GM18858 (cell line): ENCODE measurements at regions not wholly inside any gene's neighbourhood (a gene's known extent, or its start where the extent isn't known, plus 50 kb on each side); places are given as distances from the start of the nearest gene placed in this dataset.
"Not testable (repeated sequence)": the region's sequence is repeated elsewhere in the genome, so short reads cannot be mapped to it uniquely, and the experiment has no call there.

ENCODE experiments used
- ATAC-seq: cut with Tn5 transposase; IDR thresholded peaks from one replicate; pipeline ENCODE4 v1.9.1; 2021; ENCODE audit not compliant: unreplicated experiment

DNA sequence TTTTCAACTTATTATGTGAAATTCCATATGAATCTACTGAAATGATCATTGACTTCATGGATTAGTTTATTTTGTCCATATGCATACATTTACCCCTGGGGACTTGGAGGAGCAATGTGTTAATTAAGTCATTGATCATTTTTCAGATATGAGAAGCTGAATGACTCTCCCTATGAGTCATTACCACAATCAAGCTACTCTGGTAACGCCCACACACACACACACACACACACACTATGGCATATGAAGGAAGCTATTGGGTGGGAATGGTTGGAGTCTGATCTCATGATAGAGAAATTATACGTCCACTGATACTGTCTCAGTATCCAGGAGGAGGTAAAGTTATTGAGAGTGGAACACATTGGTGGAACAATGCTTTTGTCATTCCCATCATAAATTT, 528.9 kb downstream of the AGTPBP1 start:
- no peak for ATAC-seq

DNA sequence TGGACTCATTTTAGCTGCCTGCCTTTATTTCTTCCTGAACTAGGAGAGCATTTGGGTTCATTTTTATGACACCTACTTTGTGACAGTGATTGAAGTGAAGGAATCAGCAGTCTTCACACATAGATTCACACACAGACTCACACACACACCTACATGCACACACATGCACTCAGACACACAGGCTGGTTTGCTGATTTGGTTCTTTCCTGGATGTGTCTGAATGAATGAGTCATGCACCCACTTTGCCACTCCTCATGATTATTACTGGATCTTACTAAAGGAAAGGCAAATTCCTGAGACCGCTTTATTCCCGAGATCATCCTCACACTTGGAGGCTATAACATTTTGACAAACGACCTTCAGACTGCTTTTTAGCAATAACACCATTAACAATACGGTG, 529.5 kb downstream of the AGTPBP1 start:
- ATAC-seq: no peak

DNA sequence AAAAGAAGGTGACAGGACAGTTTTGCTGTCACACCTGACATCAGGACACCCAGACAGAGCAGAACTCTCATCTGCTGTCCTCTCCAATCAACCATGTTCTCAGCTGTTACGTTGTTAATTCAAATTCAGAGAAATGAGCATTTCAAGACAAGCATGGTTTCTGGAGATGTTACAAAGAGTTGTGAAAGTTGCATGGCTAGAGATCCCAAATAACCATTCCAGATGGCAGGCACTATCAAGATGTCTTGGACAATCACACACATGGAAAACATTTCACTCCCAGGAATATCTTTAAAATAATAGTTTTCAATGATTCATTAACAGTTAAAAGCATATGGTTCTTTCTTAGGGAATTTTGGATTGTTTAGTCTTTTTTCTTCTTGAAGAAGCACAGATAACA, 533.1 kb downstream of the AGTPBP1 start:
- no peak for ATAC-seq

DNA sequence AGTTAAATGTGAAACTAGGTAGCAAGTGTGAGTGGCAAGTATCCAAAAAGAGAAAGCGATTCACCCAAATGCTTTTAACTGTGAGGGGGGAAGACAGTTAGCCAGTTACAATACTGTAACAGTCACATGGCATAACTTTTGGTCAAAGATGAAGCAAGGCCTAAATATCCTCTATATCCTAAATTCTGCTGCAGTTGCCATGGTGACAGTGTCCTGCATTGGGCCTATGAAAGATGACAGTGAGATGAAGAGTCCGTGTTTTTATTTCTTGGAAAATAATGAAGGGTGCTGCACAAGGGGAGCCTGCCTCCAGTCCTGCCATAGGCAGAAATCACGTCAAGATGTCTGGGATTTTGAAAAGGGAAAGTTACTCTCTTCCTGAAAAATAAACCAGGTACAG, 534.6 kb downstream of the NTRK2 start:
- ATAC-seq: no peak

DNA sequence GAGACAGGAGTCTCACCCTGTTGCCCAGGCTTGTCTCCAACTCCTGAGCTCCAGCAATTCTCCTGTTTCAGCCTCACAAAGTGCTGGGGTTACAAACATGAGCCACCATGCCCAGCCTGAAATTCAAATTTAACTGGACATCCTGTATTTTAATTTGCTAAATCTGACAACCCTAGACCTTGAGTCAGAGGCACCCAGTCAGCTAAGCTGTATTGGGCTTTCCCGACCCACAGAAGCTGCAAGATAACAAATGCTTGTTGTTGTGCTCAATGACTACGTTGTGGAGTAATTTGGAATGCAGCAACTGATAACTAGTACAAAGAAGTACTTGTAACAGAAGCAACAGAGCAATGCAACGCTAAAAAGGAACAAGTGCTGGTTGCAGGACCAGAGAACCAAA, 533.1 kb downstream of the NTRK2 start:
- no peak for ATAC-seq

DNA sequence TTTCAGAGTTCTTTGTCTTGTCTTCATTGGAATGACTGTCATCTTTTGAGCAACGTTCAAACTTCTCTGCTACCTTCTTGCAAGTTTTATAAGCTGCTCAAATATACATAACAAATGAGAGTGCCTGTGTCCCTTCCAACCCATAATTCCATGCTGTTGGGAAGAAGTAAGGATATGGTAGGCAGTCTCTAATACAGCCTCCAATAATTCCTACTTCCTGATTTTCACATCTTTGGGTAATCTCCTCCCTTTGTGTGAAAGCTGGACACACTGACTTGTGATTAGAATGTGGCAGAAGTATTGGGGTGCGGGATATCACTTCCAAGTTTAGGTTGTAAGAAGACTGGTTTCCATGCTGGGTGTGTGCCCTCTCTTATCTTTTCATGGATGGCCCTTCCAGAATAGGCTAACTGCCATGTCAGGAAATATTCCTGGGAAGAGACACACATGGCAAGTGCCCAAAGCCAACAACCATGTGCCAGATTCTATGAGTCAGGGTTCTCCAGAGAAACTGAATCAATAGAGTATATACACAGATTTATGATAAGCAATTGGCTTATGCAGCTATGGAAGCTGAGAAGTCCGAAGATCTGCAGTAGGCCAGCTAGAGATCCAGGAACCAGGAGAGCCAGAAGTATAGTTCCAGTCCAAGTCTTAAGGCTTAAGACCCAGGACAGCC, 531.3 kb downstream of the NTRK2 start:
- ATAC-seq: no peak

DNA sequence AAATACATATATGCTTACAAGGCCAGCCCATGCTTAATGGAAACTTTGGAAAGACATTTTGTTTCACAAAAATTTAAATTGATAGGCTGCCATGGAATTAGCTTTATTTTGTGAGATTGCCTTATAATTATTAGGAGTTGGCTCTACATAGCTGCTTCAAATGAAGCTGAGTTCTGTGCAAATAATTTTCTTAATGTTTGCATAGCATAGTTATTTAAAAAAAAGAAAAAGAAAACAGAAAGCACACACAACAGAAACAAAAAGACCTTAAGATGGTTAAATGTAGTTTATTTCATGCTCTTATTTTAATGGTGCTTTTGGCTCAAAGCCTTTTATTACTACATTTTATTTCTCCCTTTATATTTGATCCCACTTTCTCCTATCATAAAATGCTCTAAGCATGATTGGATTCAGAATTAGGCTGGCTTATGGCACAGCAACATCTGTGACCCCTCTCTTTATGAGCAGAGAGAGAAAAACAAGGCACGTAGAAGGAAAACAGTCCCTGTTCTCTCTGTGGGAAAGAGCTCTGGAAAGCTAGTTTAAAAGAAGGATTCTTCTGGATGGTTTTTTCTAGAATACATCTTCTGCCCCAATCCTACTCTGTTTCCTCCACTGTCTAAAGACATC, 530.5 kb downstream of the NTRK2 start:
- ATAC-seq: no peak

DNA sequence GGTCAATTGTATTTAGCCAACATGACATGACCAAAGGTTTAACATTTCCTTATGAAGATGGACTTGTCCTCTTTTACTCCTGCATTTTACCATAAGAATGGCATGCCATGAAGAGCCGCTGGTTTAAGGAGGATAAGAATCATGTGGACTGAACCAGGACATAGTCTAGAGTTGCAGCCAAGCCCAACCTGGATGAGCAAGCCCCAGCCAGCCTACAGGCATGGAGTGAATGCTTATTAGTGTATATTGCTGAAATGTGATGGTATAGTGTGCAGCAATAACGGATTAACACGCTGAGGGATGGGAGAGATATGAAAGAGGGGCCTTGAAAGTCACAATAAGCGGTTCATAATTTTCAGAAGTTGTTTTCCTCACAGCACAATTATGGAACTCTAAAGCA, 523.2 kb downstream of the NTRK2 start:
- ATAC-seq: no peak

DNA sequence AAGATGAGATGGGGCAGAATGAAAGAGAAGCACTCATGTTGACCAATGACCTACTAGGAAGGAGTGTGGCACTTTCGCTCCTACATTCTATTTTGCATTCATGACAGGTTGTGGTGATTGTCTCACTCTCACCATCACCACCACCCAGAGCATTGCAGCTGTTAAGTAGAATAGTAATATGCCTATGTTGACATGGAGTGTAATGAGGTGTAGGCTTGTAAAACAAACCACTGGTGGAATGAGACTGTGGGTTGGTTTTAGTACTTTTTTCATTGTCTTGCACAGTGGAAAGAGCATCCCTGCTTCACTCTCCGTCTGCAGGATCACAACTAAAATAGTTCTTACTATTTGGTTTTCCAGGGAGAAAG, 516.7 kb downstream of the NTRK2 start:
- ATAC-seq: no peak

DNA sequence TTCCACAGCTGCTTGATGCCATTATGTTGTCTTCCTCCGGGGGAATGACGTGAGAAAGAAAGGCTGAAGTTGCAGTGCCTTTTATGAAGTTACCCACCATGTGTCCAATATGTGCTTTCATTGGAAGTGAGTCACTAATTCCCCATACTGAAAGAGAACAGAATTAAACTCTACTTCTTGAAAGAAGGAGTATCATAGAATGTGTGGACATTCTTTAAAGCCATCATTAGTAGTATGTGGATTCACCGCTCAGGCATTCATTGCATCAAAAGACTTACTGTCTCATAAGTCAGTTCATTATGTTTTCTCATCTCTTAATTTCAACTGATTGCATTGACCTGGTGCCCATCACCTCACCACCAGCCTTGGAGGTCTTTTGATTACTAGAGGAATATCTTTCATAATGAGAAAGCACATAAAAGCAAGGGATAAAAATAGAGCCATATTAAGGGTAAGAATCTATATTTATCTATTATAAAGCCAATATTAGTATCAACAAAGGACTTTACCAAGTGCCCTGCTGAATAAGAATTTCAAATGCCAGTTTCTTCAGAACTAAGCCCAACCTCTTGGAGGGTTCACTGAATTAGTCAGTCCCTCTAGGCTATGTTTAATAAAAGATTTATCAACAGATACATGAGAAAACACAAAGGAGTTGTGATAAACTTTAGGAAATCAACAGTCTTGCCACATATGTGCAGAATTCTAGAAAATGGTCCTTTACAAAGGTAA, 516.1 kb downstream of the NTRK2 start:
- ATAC-seq: no peak

DNA sequence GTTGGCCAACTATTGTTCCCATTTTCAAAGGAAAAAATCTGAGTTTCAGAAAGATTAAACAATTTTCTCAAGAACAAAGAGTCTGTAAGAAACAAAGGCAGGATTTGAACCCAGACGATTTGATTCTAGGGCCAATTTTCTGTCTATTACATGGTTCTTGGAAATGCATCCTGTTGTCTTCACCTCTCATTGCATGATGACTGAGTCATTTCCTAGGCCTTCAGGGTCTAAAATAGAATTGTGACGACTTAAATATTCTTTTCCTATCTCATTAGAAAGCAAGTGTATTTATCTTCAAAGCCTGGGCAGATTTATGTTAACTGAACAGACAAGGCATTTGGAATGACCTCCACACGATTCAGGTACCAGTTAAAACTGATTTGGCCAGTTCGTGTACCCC, 512.9 kb downstream of the NTRK2 start:
- no peak for ATAC-seq

DNA sequence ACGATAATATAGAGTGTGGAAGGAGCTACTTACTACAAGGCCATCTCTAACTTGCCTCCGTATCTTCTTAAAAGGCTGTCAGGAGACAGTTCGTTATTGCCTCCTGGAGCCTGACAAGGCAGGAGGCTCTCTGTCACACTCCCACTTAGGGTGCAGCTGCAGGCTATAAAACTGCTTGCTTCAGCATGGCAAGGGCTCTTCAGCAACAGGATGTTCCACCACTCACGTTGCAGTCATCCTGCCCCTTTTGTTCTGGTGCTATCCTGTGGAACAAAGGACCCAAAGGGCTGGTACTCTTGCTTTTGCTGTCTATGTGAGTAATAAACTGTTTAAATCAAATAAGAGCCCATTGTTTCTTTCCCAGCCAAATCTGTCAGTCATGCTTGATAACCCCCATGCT, 508.9 kb downstream of the NTRK2 start:
- ATAC-seq: no peak

DNA sequence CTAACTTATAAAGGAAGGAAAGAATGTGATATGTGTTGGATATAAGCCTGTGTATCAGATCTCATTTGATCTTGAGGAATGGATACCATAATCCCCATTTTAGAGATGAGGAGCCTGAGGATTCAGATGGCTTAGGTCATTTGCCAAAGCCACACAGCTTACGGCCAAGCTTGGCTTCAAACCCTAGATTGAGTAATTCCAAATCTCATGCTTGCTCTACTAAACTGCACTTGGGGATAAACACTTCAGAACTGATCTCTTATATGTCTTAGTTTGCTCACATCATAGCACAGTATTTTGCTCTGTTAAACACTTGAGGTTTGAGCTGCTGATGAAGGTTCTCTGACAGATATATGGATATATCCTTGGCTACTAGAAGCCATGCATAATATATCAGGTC, 504.4 kb downstream of the NTRK2 start:
- ATAC-seq: no peak

DNA sequence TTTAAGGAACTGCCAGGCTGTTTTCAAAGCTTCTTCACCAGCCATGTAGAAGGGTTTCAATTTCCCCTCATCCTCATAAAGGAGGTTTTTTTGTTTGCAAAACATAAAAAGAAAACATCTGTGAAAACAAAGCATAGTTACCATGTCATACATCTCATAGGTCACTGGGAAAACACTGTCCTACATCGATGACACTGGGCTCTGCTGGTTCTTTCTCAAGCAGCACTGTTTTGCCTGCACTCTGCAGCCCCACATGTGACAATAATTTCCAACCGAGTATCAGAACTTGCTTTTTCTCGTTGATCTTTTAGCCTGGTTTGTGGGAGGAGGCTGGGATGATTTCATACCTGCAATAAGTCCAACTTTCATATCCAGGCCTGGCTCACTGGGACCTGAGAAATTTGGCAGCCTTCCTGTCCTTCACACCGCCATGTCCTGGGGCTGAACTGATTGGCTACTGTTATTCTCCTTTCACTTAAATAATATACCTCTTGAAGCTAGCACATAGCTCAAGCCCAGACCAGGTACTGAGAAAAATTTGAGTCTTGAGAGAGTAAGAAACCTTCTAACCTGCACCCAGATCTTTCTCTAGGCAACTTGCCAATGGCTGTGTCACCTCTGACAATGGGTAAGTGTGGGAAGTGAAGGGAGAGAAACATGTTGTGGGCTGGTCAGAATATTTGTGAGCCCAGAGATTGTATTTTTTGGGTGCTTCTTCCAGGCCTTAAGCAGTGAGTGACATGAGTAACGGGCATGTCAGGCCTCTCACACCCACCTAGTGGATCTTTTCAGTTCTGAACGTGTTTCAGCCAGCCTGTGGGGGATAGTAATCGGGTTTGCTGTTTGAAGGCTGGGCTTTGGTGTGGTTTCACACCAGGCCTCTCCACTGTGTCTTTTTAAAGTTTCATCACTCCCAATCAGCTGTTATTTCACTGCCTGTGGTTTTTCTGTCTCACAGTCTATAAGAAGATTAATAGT, 502.8 kb downstream of the NTRK2 start:
- no peak for ATAC-seq

DNA sequence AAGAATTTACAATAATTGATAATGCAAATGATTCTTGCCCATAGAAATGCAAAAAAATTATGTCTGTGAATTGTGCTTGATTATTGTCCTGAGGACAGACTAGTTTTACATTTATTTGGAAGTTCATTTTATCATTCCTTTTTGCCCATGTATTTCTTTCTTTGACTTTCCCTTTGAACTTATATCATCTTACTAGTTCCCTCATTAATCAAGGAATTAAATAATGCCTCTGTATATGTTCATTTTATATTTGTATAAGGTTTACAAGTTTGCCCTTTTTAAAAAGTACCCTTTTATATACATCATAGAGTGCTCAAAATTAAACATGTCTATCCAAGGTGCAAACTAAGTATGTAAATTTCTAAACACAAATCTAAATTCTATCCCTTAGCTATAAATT, 501.6 kb downstream of the NTRK2 start:
- ATAC-seq: no peak

DNA sequence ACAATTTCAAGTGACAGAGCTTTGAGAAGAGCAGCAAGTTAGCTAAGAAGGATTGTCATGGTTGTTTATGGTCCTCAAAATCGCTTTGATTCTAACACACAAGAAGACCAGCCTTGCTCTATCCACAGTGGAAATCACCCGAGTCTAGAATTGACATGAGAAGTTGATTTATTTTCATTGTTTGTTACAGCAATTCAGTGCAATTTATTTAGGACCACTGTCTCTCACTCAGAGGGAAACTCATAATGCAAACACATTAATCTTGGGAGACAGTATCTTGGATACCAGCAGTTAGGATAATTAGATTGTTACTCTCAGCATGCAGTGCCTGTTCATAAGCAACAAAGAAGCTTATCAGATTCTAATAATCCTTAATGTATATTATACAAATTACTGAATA, 498.9 kb downstream of the NTRK2 start:
- no peak for ATAC-seq

DNA sequence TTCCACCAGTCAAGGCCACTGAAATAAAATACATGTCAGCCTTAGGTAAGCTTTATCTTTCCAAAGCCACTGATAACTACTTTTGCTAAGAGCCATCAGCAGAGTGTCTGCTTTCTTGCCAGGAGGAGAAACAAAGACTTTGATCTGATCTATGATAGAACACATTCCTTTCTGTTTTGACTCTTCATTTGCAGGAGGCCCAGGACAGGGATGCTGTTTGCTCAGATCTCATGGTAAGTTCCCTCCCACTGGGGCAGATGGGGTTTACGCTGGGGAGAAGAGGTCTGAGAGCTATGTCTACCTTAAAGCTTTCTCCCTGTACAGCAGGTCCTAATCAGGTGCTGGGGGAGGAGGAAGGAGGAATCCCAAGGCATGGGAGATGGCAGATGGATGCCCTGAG, 497.6 kb downstream of the NTRK2 start:
- ATAC-seq: no peak

DNA sequence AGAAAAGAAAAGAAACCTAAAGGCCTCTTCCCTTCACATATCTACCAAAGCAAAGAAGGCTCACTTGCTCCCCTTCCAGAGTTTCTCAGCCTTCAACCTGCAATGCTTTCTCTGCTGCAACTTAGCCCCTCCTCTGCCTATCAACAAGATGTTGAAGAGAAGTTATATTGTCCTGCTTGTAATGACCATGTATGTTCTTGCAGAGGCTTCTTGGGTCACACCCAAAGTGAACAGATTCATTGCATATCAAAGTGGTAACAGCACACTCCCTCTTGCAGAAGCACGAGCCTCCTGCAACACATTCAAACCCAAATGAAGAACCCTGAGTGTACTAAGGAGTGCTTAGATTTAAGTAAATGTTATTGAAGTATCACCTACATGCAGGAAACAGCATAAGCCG, 494.3 kb downstream of the NTRK2 start:
- no peak for ATAC-seq

DNA sequence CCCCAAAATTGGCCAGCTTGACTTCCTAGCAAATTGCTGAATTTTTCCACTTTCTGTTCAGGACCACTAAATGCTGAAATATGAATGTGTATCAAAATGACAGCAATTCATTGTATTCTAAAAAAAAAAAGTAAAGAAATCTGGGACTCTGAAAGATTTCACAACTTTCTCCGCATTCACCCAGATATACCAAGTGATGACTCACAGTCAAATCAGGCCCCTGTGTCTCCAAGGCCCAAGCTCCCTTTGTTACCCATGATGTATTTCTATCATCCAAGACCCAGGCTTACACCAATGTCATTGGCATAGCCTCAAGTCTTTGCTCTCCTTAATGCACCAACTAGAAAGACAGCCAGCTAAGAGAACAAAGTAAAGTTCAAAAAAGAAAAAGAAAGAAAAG, 493.9 kb downstream of the NTRK2 start:
- ATAC-seq: no peak

DNA sequence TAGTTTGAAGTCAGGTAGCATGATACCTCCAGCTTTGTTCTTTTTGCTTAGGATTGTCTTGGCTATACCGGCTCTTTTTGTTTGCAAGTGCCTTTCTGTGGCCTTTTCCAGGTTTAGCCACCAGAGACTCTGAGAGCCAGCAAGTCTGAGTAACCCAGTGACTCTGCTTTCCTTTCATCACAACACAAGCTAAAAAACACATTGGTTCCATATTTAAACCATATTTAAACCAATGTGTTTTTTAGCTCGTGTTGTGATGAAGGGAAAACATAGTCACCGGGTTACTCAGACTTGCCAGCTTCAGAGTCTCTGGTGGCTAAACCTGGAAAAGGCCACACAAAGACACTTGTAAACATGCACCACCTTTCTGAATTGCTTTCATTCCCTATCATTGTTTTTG, 493.3 kb downstream of the NTRK2 start:
- ATAC-seq: no peak

DNA sequence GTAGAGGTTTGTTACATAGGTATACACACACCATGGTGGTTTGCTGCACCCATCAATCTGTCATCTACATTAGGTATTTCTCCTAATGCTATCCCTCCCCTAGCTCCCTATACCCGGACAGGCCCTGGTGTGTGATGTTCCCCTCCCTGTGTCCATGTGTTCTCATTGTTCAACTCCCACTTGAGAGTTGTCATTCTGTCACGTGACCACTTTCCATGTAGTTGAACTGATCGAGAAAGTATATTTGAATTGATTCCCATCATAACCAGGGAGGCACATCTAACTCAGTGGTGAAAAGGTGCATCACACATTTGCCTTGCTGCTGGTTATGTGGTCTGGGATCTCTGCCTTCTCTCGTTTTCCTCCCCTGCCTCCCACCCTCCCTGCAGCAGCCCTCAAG, 491.4 kb downstream of the NTRK2 start:
- ATAC-seq: not testable (repeated sequence)
